ENCODE measurements at regions not wholly inside any gene's neighbourhood (a gene's known extent, or its start where the extent isn't known, plus 50 kb on each side); places are given as distances from the start of the nearest gene placed in this dataset.

DNA sequence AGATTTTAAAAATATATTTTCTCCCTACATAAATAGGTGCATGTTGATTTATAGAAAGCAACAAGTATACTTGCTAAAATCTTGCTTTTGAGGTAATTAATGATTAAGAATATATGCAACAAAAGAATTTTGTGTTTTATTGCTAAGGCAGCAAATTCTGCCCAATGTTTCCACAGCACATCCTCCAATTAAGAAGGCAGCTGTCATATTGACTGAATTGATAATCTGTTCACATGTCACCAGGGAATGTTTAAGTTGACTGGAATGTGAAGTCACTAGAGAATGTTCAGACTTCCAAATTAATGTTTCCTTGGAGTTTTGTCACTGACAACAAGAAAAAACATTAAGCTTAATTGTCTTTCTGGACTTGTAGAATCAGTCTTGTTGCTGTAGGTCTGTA, 1602.7 kb upstream of the SLC39A10 start:
- TF ChIP-seq, protein P1, sequence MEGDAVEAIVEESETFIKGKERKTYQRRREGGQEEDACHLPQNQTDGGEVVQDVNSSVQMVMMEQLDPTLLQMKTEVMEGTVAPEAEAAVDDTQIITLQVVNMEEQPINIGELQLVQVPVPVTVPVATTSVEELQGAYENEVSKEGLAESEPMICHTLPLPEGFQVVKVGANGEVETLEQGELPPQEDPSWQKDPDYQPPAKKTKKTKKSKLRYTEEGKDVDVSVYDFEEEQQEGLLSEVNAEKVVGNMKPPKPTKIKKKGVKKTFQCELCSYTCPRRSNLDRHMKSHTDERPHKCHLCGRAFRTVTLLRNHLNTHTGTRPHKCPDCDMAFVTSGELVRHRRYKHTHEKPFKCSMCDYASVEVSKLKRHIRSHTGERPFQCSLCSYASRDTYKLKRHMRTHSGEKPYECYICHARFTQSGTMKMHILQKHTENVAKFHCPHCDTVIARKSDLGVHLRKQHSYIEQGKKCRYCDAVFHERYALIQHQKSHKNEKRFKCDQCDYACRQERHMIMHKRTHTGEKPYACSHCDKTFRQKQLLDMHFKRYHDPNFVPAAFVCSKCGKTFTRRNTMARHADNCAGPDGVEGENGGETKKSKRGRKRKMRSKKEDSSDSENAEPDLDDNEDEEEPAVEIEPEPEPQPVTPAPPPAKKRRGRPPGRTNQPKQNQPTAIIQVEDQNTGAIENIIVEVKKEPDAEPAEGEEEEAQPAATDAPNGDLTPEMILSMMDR (IDR thresholded peaks at IDR 0.05) = no peak
- TF ChIP-seq POLR2A (IDR thresholded peaks at IDR 0.05) = no peak

Measured in lower leg skin (tissue), 3 donors.